ENCODE measurements at regions not wholly inside any gene's neighbourhood (a gene's known extent, or its start where the extent isn't known, plus 50 kb on each side); places are given as distances from the start of the nearest gene placed in this dataset.

- TF ChIP-seq CTCF (IDR thresholded peaks at IDR 0.05 in 4 of 5, conservative IDR thresholded peaks at IDR 0.05 in 1 of 5): no peak
- TF ChIP-seq POLR2A (IDR thresholded peaks at IDR 0.05): no peak
Observed at GRCh38 chrX:40395102-40395501, 185.7 kb upstream of the ATP6AP2 start.
